Right atrium auricular region (tissue), 2 donors: ENCODE measurements at regions not wholly inside any gene's neighbourhood (a gene's known extent, or its start where the extent isn't known, plus 50 kb on each side); places are given as distances from the start of the nearest gene placed in this dataset.
"Not testable (repeated sequence)": the region's sequence is repeated elsewhere in the genome, so short reads cannot be mapped to it uniquely, and the experiment has no call there.

Experiments used
- DNase-seq: peaks from one replicate; pipeline ENCODE4 v3.0.0-alpha.2; 2019; ENCODE audit warnings: low spot score
- H3K27ac ChIP-seq, 2 donors: fragments of 200-600 bp; sonication (generic); 1 replicate in 1 of 2; 2 replicates in 1 of 2; pipeline ENCODE4 v1.5.1; 2016 to 2019
- H3K27me3 ChIP-seq, 2 donors: fragments of 200-600 bp; sonication (generic); one replicate each; pipeline versions ENCODE4 v1.5.1 to v1.6.0; 2017 to 2019
- H3K36me3 ChIP-seq: fragments of 200-600 bp; sonication (generic); one replicate; pipeline ENCODE4 v1.5.1; 2016
- H3K4me1 ChIP-seq, 2 donors: fragments of 200-600 bp; sonication (generic); one replicate each; pipeline versions ENCODE4 v1.5.1 to v1.6.0; 2017 to 2019
- H3K4me3 ChIP-seq, 2 donors: fragments of 200-600 bp; sonication (generic); 1 replicate in 1 of 2; 2 replicates in 1 of 2; pipeline ENCODE4 v1.5.1; 2017 to 2019; ENCODE audit warnings: mild to moderate bottlenecking in 1 of 2, moderate library complexity in 1 of 2
- H3K9me3 ChIP-seq, 2 donors: fragments of 200-600 bp; sonication (generic); one replicate each; pipeline ENCODE4 v1.5.1; 2019
- CTCF ChIP-seq, 2 donors: fragments of 200-600 bp; sonication (generic); IDR thresholded peaks; one replicate each; pipeline ENCODE4 v1.5.1; 2019; ENCODE audit warnings: antibody characterized with exemption in 2 of 2

GRCh38 chr4:137417676-137418075, 114.6 kb downstream of the PCDH18 start:
- H3K4me3 ChIP-seq: no peak overlapping the region
- H3K27ac ChIP-seq: no peak overlapping the region
- H3K36me3 ChIP-seq: no peaks in the 10 kb centered on the region
- H3K9me3 ChIP-seq: no peaks in the 10 kb centered on the region
- no peak for TF ChIP-seq CTCF (IDR thresholded peaks at IDR 0.05)
- H3K27me3 ChIP-seq: no peaks in the 10 kb centered on the region
- H3K4me1 ChIP-seq: no peaks in the 10 kb centered on the region
- DNase-seq: no peak

GRCh38 chr4:137414802-137415201, 117.5 kb downstream of the PCDH18 start:
- H3K9me3 ChIP-seq: no peaks in the 10 kb centered on the region

GRCh38 chr4:137408527-137409177, 123.6 kb downstream of the PCDH18 start:
- no peaks in the 10 kb centered on the region for H3K9me3 ChIP-seq
- H3K4me3 ChIP-seq: no peak overlapping the region
- no peak for TF ChIP-seq CTCF (IDR thresholded peaks at IDR 0.05)
- H3K27ac ChIP-seq: no peak overlapping the region
- DNase-seq: no peak
- no peaks in the 10 kb centered on the region for H3K4me1 ChIP-seq
- H3K27me3 ChIP-seq: no peaks in the 10 kb centered on the region
- no peaks in the 10 kb centered on the region for H3K36me3 ChIP-seq

More at GRCh38 chr4:137414802-137415201, 117.5 kb downstream of the PCDH18 start:
- no peaks in the 10 kb centered on the region for H3K36me3 ChIP-seq
- DNase-seq: no peak
- H3K4me1 ChIP-seq: no peaks in the 10 kb centered on the region
- TF ChIP-seq CTCF (IDR thresholded peaks at IDR 0.05): no peak
- no peak overlapping the region for H3K4me3 ChIP-seq
- no peak overlapping the region for H3K27ac ChIP-seq
- H3K27me3 ChIP-seq: no peaks in the 10 kb centered on the region

GRCh38 chr4:137405833-137406232, 126.5 kb downstream of the PCDH18 start:
- H3K27me3 ChIP-seq, H3K36me3 ChIP-seq, H3K4me1 ChIP-seq, DNase-seq, H3K27ac ChIP-seq, H3K9me3 ChIP-seq, H3K4me3 ChIP-seq: not testable (repeated sequence)

GRCh38 chr4:137394018-137394417, 138.3 kb downstream of the PCDH18 start:
- Histone ChIP-seq H3K27me3 (no peaks in the 10 kb centered on the region), H3K36me3 (no peaks in the 10 kb centered on the region), H3K9me3 (no peaks in the 10 kb centered on the region), H3K4me3 (no peak overlapping the region), H3K27ac (no peak overlapping the region), H3K4me1 (no peaks in the 10 kb centered on the region)
- DNase-seq: no peak
- no peak for TF ChIP-seq CTCF (IDR thresholded peaks at IDR 0.05)

- Histone ChIP-seq H3K27ac (no peak overlapping the region), H3K36me3 (no peaks in the 10 kb centered on the region), H3K4me3 (no peak overlapping the region), H3K4me1 (no peaks in the 10 kb centered on the region), H3K27me3 (no peaks in the 10 kb centered on the region), H3K9me3 (no peaks in the 10 kb centered on the region)
- TF ChIP-seq CTCF (IDR thresholded peaks at IDR 0.05): no peak
- DNase-seq: no peak
Observed at GRCh38 chr4:137393044-137393443, 139.2 kb downstream of the PCDH18 start.
